ENCODE measurements at regions not wholly inside any gene's neighbourhood (a gene's known extent, or its start where the extent isn't known, plus 50 kb on each side); places are given as distances from the start of the nearest gene placed in this dataset.
A peak's percentile ranks its signal among the peaks of the same experiment; 100 is the strongest.

DNA sequence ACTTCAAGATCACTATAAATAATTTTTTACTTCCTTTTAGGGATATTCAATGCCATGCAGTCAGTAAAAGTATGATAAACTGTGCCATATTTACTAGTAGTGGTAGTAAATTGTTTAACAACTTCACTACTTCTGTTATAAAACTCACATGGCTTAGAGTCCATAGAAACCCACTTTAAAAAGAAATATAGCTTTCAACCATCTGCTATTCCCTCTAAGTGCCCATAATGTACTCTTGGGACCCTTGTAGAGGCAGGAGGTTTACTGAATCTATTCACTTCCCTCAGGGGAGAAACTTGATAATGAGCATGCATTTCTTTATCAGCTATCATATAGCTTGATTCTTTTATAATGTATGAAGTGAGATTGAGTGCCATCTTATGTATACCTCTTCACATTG lies 1448.4 kb upstream of the ALCAM start:
- H3K27me3 Mint-ChIP-seq (ENCODE audit: low read depth): no peaks in the 10 kb centered on the region
- no peaks in the 10 kb centered on the region for H3K36me3 Mint-ChIP-seq (ENCODE audit: low read depth)
- no peaks in the 10 kb centered on the region for H3K9me3 Mint-ChIP-seq
- no peak overlapping the region for H3K27ac Mint-ChIP-seq
- no peak overlapping the region for H3K4me3 Mint-ChIP-seq
- TF ChIP-seq, protein P1, sequence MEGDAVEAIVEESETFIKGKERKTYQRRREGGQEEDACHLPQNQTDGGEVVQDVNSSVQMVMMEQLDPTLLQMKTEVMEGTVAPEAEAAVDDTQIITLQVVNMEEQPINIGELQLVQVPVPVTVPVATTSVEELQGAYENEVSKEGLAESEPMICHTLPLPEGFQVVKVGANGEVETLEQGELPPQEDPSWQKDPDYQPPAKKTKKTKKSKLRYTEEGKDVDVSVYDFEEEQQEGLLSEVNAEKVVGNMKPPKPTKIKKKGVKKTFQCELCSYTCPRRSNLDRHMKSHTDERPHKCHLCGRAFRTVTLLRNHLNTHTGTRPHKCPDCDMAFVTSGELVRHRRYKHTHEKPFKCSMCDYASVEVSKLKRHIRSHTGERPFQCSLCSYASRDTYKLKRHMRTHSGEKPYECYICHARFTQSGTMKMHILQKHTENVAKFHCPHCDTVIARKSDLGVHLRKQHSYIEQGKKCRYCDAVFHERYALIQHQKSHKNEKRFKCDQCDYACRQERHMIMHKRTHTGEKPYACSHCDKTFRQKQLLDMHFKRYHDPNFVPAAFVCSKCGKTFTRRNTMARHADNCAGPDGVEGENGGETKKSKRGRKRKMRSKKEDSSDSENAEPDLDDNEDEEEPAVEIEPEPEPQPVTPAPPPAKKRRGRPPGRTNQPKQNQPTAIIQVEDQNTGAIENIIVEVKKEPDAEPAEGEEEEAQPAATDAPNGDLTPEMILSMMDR (IDR thresholded peaks at IDR 0.05; ENCODE audit: unreplicated experiment in 3 of 3): no peak
- no peaks in the 10 kb centered on the region for H3K4me1 Mint-ChIP-seq

GRCh38 chr3:103919327-103919726 lies 1447.4 kb upstream of the ALCAM start:
- Mint-ChIP-seq H3K4me1 (no peaks in the 10 kb centered on the region), H3K27me3 (ENCODE audit: low read depth) (no peaks in the 10 kb centered on the region), H3K9me3 (no peaks in the 10 kb centered on the region), H3K4me3 (no peak overlapping the region), H3K36me3 (ENCODE audit: low read depth) (no peaks in the 10 kb centered on the region), H3K27ac (peak overlapping the region in 1 of 3 experiments; percentile 44)
- TF ChIP-seq, protein P1 (IDR thresholded peaks at IDR 0.05; ENCODE audit: unreplicated experiment in 3 of 3): peak in 1 of 3 experiments; percentile 5

- Mint-ChIP-seq H3K4me3 (no peak overlapping the region), H3K9me3 (no peaks in the 10 kb centered on the region), H3K27me3 (ENCODE audit: low read depth) (no peaks in the 10 kb centered on the region), H3K4me1 (no peaks in the 10 kb centered on the region), H3K27ac (no peak overlapping the region), H3K36me3 (ENCODE audit: low read depth) (no peaks in the 10 kb centered on the region)
- TF ChIP-seq, protein P1 (IDR thresholded peaks at IDR 0.05; ENCODE audit: unreplicated experiment in 3 of 3): no peak
Measured at GRCh38 chr3:103923907-103924306, 1442.8 kb upstream of the ALCAM start.

DNA sequence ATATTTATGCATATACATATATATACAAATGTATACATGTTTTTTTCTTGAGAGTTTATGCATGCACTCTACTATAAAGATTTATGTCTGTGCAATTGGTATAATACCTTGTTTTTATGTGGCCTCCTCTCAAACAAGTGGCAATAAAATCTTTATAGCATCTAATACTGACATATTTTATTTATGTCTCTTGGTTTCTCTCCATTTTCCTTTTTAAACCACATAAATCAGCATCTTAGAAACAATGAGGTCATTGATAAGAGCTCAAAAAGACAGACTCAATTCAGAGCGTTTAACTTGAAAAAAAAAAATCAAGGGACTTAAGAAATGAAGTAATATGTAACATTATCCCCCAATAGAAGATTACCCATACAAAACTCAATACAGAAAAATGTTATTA lies 1442.2 kb upstream of the ALCAM start:
- Mint-ChIP-seq H3K9me3 (no peaks in the 10 kb centered on the region), H3K27ac (peak overlapping the region in 1 of 3 experiments; percentile 4), H3K36me3 (ENCODE audit: low read depth) (no peaks in the 10 kb centered on the region), H3K4me3 (no peak overlapping the region), H3K27me3 (ENCODE audit: low read depth) (no peaks in the 10 kb centered on the region), H3K4me1 (no peaks in the 10 kb centered on the region)
- TF ChIP-seq, protein P1 (IDR thresholded peaks at IDR 0.05; ENCODE audit: unreplicated experiment in 3 of 3): no peak

DNA sequence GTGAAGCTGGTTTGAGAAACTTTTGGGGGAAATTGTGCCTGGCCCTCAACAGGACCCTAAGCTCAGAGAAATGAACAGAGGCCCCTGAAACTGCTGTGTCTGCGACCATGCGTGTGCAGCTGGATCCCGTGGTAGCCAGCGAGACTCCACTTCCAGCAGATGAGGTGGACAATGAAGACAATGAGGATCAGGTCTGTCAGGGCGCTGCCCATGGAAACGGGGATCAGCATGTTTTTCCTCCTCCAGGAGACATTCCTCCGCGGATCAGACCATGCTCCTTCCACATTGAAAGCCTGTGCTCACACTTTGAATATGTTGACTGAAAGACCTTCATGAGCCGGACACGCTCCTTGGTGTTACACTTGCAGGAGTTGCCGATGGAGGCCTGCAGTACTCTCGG lies 1439.8 kb upstream of the ALCAM start:
- Mint-ChIP-seq H3K9me3 (peaks cover 8% of the 10 kb centered on the region), H3K27ac (no peak overlapping the region), H3K4me3 (no peak overlapping the region), H3K27me3 (ENCODE audit: low read depth) (no peaks in the 10 kb centered on the region), H3K4me1 (no peaks in the 10 kb centered on the region), H3K36me3 (ENCODE audit: low read depth) (no peaks in the 10 kb centered on the region)
- TF ChIP-seq, protein P1 (IDR thresholded peaks at IDR 0.05; ENCODE audit: unreplicated experiment in 3 of 3): no peak

DNA sequence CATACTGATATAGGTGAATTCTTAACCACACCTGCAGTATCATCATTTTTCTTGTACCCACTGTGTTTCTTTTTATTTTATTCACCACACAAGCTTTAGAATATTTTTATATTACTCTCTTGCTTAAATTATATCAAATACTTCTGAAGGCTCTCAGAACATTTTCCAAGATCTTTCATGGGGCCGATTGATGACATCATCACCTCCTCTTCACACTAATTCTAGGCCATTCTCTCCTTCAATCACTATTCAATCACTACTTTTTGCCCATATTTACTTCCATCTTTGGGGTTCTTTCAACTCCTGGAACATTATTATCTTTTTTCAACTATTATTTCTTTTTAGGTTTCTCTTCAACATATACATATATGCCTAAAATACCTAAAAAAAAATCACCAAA lies 1438.8 kb upstream of the ALCAM start:
- Mint-ChIP-seq H3K4me1 (no peaks in the 10 kb centered on the region), H3K36me3 (ENCODE audit: low read depth) (no peaks in the 10 kb centered on the region), H3K9me3 (peaks cover 14% of the 10 kb centered on the region), H3K27me3 (ENCODE audit: low read depth) (no peaks in the 10 kb centered on the region), H3K27ac (no peak overlapping the region), H3K4me3 (no peak overlapping the region)
- TF ChIP-seq, protein P1 (IDR thresholded peaks at IDR 0.05; ENCODE audit: unreplicated experiment in 3 of 3): no peak
